SK-N-MC (cell line): ENCODE measurements at regions not wholly inside any gene's neighbourhood (a gene's known extent, or its start where the extent isn't known, plus 50 kb on each side); places are given as distances from the start of the nearest gene placed in this dataset.

Experiments
- DNase-seq: peaks from one replicate; pipeline ENCODE4 v3.0.0-alpha.2; 2011; ENCODE audit warnings: low read depth, low spot score
- H3K27ac ChIP-seq: fragments of 200-600 bp; sonication (generic); 2 replicates; pipeline ENCODE4 v1.5.1; 2016; ENCODE audit warnings: mixed run types
- H3K36me3 ChIP-seq: fragments of 200-600 bp; sonication (generic); 2 replicates; pipeline ENCODE4 v1.6.1; 2017; ENCODE audit warnings: antibody characterized with exemption, low read length, mixed read lengths; ENCODE audit not compliant: insufficient read depth
- H3K4me3 ChIP-seq: fragments of 200-600 bp; sonication (generic); 2 replicates; pipeline ENCODE4 v1.5.1; 2016
- H3K9ac ChIP-seq: fragments of 200-600 bp; sonication (generic); 2 replicates; pipeline ENCODE4 v1.8.0; 2017; ENCODE audit warnings: mixed run types, mixed read lengths; ENCODE audit not compliant: insufficient read length
- H3K9me3 ChIP-seq: fragments of 200-600 bp; sonication (generic); 2 replicates; pipeline ENCODE4 v1.6.1; 2017; ENCODE audit warnings: low read depth, mild to moderate bottlenecking, antibody characterized with exemption, low read length, moderate library complexity, mixed read lengths
- EZH2 ChIP-seq: fragments of 200-600 bp; sonication (generic); IDR thresholded peaks from one replicate; pipeline ENCODE4 v1.6.1; 2017; ENCODE audit warnings: antibody characterized with exemption
- FOXP2 ChIP-seq: optimal IDR thresholded peaks from 2 replicates; pipeline ENCODE3; 2011; ENCODE audit warnings: mild to moderate bottlenecking, moderate library complexity; ENCODE audit not compliant: insufficient read depth; ENCODE audit errors: extremely low read length, control extremely low read depth
- POLR2AphosphoS5 ChIP-seq: IDR thresholded peaks from 2 replicates; pipeline ENCODE4 v1.6.1; 2012; ENCODE audit warnings: mild to moderate bottlenecking, low read depth, low read length, borderline replicate concordance

DNA sequence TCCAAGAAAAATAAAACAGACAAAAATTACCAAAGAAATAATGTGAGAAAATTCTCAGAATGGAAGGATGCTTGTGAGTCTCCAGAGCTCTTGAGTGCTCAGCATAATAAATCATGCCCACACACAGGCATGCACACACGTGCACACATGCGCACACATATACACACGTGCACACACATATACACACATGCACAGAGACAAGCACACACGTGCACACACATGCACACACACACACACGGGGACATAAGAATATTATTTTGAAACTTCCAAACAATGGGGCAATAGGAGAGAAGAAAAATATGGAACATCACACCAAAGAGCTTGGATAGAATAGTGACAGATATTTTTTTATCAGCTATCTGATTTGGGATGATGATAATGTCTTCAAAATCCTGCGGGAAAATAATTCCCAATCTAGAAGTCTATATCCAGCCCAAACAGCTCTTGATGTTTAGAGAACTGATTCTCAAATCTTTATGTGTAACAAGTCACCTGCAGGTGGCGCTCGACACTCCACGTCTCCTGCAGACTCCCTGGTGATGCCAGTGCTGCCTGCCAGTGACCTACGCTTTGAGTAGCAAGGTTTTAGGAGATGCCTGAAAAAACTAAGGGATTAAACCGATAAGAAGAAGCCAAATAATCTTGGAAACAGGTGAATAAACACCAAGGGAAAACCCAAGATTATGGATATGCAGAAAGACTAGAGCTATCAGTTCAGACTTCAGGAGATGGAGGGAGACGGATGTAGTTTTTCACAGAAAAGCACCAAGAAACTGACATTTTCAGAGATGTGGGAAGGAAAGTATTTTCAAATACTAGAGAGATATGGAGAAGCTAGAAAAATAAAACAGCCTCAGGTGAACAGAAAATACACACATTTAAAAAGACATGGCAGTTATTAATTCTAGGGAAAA, 743.6 kb downstream of the ETS1 start:
- Histone ChIP-seq H3K4me3 (no peak overlapping the region), H3K36me3 (no peaks in the 10 kb centered on the region), H3K27ac (no peak overlapping the region), H3K9ac (no peak overlapping the region), H3K9me3 (no peaks in the 10 kb centered on the region)
- TF ChIP-seq FOXP2, result no peak
- TF ChIP-seq EZH2, result no peak
- TF ChIP-seq POLR2AphosphoS5, result no peak
- no peak for DNase-seq

GRCh38 chr11:127825183-127825582, 762.2 kb downstream of the ETS1 start:
- no peak for DNase-seq
- H3K27ac ChIP-seq, result no peak overlapping the region

GRCh38 chr11:127818625-127819024, 768.7 kb downstream of the ETS1 start:
- Histone ChIP-seq H3K27ac (no peak overlapping the region), H3K9ac (no peak overlapping the region), H3K36me3 (no peaks in the 10 kb centered on the region), H3K4me3 (no peak overlapping the region), H3K9me3 (no peaks in the 10 kb centered on the region)
- DNase-seq, result no peak
- TF ChIP-seq FOXP2 (no peak), POLR2AphosphoS5 (no peak)

More at GRCh38 chr11:127825183-127825582, 762.2 kb downstream of the ETS1 start:
- TF ChIP-seq EZH2, result no peak
- TF ChIP-seq POLR2AphosphoS5, result no peak
- TF ChIP-seq FOXP2, result no peak
- no peak overlapping the region for H3K9ac ChIP-seq
- H3K4me3 ChIP-seq, result no peak overlapping the region
- no peaks in the 10 kb centered on the region for H3K36me3 ChIP-seq
- H3K9me3 ChIP-seq, result no peaks in the 10 kb centered on the region

DNA sequence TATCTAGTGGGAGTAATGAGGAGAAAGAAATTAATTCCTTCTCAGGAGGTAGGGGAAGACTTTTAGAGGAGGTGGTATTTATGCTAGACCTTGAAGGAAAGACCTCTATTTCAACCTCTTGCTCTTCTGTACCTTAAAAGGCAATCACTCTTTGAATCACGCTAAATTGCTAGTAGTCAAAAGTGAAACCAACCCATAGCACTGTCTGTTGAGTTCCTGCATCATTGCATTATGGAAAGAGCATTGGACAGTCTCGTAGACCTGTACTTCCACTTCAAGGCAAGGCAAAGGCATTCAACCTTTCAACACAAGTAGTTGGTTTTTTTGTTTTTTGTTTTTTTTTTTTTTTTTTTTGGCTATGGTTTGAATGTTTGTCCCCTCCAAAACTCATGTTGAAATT, 770.4 kb downstream of the ETS1 start:
- Histone ChIP-seq H3K4me3 (no peak overlapping the region), H3K36me3 (no peaks in the 10 kb centered on the region), H3K27ac (no peak overlapping the region), H3K9me3 (no peaks in the 10 kb centered on the region), H3K9ac (no peak overlapping the region)
- no peak for DNase-seq
- TF ChIP-seq EZH2 (no peak), FOXP2 (no peak), POLR2AphosphoS5 (no peak)

GRCh38 chr11:127815331-127815730, 772.0 kb downstream of the ETS1 start:
- Histone ChIP-seq H3K27ac (no peak overlapping the region), H3K9me3 (no peaks in the 10 kb centered on the region), H3K4me3 (no peak overlapping the region), H3K36me3 (no peaks in the 10 kb centered on the region), H3K9ac (no peak overlapping the region)
- TF ChIP-seq POLR2AphosphoS5, result no peak
- no peak for TF ChIP-seq FOXP2
- no peak for TF ChIP-seq EZH2
- DNase-seq, result no peak

GRCh38 chr11:127806501-127806900, 780.9 kb downstream of the ETS1 start:
- TF ChIP-seq FOXP2, result no peak
- TF ChIP-seq POLR2AphosphoS5, result no peak
- no peak for TF ChIP-seq EZH2
- no peak overlapping the region for H3K27ac ChIP-seq
- H3K4me3 ChIP-seq, result no peak overlapping the region
- H3K9ac ChIP-seq, result no peak overlapping the region
- DNase-seq, result no peak
- no peaks in the 10 kb centered on the region for H3K36me3 ChIP-seq
- no peaks in the 10 kb centered on the region for H3K9me3 ChIP-seq

GRCh38 chr11:127805771-127806170, 781.6 kb downstream of the ETS1 start:
- no peak overlapping the region for H3K9ac ChIP-seq
- no peak overlapping the region for H3K27ac ChIP-seq
- H3K9me3 ChIP-seq, result no peaks in the 10 kb centered on the region
- no peaks in the 10 kb centered on the region for H3K36me3 ChIP-seq
- no peak for TF ChIP-seq FOXP2
- no peak for TF ChIP-seq POLR2AphosphoS5
- TF ChIP-seq EZH2, result no peak
- no peak overlapping the region for H3K4me3 ChIP-seq
- DNase-seq, result no peak

DNA sequence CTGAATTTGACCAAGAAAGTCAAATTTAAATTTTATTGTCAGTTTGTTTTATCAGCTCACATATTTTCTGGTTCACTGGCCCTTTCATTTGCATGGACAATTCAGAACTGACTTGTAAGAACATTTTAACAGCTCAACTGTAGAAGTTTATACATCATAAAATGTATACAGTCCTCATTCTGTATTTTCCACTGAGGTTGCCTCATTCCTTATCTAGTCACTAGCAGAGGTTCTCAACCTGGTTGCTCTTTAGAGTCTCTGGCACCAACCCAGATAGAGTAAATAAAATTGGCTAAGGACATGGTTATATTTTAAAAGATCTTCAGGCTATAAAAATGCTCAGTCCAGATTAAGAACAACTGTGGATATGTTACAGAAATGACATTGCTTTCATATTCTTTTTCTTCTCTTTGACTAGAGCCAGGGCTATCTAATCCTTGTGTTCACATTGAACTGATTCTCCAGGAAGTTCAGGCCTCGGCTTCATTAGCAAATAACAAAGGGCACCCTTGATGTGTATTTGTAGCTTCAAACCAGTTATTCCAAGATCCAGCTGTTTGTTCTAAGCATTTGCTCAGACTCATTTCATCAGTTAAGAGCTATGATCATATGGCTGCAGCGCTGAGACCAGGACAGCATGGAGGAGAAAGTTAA, 782.5 kb downstream of the ETS1 start:
- Histone ChIP-seq H3K4me3 (no peak overlapping the region), H3K9ac (no peak overlapping the region), H3K36me3 (no peaks in the 10 kb centered on the region), H3K27ac (no peak overlapping the region), H3K9me3 (no peaks in the 10 kb centered on the region)
- no peak for DNase-seq
- TF ChIP-seq POLR2AphosphoS5 (no peak), EZH2 (no peak), FOXP2 (no peak)
